ENCODE measurements at regions not wholly inside any gene's neighbourhood (a gene's known extent, or its start where the extent isn't known, plus 50 kb on each side); places are given as distances from the start of the nearest gene placed in this dataset.

DNA sequence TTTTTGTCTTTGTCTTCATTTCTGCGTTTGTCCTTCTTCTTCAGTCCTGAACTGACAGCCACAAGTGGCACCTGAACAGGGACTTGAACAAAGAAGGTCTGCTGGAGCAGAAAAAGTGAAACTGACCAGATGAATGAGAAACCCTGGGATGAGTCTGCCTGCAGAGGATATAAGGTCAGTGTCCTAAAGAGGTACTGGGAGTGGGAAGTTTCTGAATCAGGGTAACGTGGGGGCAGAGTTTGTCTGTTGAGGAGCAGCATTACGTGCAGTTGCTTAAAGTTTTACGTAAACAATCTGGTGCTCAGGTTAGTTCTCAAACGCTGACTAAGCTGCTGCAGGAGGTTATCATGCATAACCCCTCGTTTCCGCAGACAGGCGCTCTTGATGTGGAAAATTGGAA is 2057.6 kb downstream of the TP53TG3F start:
- Histone ChIP-seq H2AFZ (ENCODE audit: control insufficient read depth, low read length) (no peak overlapping the region), H3K9me1 (ENCODE audit: control insufficient read depth, extremely low read depth, insufficient read depth, low read length) (no peaks in the 10 kb centered on the region), H4K20me1 (ENCODE audit: control insufficient read depth, extremely low read depth, insufficient read depth, low read length) (no peaks in the 10 kb centered on the region), H3K9me3 (ENCODE audit: control insufficient read depth, low read depth, low read length) (peaks cover 16% of the 10 kb centered on the region), H3K36me3 (ENCODE audit: control insufficient read depth in 2 of 2, extremely low read depth in 1 of 2, insufficient read depth in 2 of 2, low read length in 2 of 2) (no peaks in the 10 kb centered on the region), H3K79me2 (ENCODE audit: control insufficient read depth, insufficient read depth, low read length) (no peaks in the 10 kb centered on the region), H3K4me2 (ENCODE audit: control insufficient read depth, extremely low read depth, insufficient read depth, low read depth, low read length) (no peak overlapping the region), H3K9ac (ENCODE audit: control insufficient read depth, extremely low read depth, insufficient read depth, low read length) (no peak overlapping the region), H3K4me1 (ENCODE audit: control insufficient read depth, extremely low read depth, insufficient read depth, low read length) (no peaks in the 10 kb centered on the region), H3K4me3 (ENCODE audit: control insufficient read depth in 2 of 3, extremely low read depth in 1 of 3, insufficient read depth in 2 of 3, low read depth in 1 of 3, low read length in 3 of 3) (no peak overlapping the region), H3K27me3 (ENCODE audit: control insufficient read depth, extremely low read depth, insufficient read depth, low read length) (no peaks in the 10 kb centered on the region), H3K27ac (ENCODE audit: control insufficient read depth, insufficient read depth, low read length) (peak overlapping the region; percentile 41)
- dilution Hi-C loops (cut with MboI; ENCODE audit: extremely low pct_ligation_motif_present, low sequenced_read_pairs) = no loop called here
- no peak for TF ChIP-seq CTCF (optimal IDR thresholded peaks at IDR 0.05 in 1 of 3, IDR thresholded peaks at IDR 0.05 in 1 of 3, conservative IDR thresholded peaks at IDR 0.05 in 1 of 3; ENCODE audit: extremely low read depth in 1 of 3, insufficient read depth in 2 of 3, low read length in 3 of 3)
- no peak for TF ChIP-seq EZH2 (IDR thresholded peaks at IDR 0.05; ENCODE audit: low read length)
- DNase-seq (ENCODE audit: low read depth, low spot score) (no peak), FAIRE-seq (no peak)

- Histone ChIP-seq H3K4me1 (ENCODE audit: control insufficient read depth, extremely low read depth, insufficient read depth, low read length) (no peaks in the 10 kb centered on the region), H4K20me1 (ENCODE audit: control insufficient read depth, extremely low read depth, insufficient read depth, low read length) (no peaks in the 10 kb centered on the region), H3K9ac (ENCODE audit: control insufficient read depth, extremely low read depth, insufficient read depth, low read length) (no peak overlapping the region), H3K9me1 (ENCODE audit: control insufficient read depth, extremely low read depth, insufficient read depth, low read length) (no peaks in the 10 kb centered on the region), H3K27ac (ENCODE audit: control insufficient read depth, insufficient read depth, low read length) (no peak overlapping the region), H3K27me3 (ENCODE audit: control insufficient read depth, extremely low read depth, insufficient read depth, low read length) (no peaks in the 10 kb centered on the region), H3K4me2 (ENCODE audit: control insufficient read depth, extremely low read depth, insufficient read depth, low read depth, low read length) (no peak overlapping the region), H3K36me3 (ENCODE audit: control insufficient read depth in 2 of 2, extremely low read depth in 1 of 2, insufficient read depth in 2 of 2, low read length in 2 of 2) (no peaks in the 10 kb centered on the region), H3K79me2 (ENCODE audit: control insufficient read depth, insufficient read depth, low read length) (no peaks in the 10 kb centered on the region), H3K9me3 (ENCODE audit: control insufficient read depth, low read depth, low read length) (peaks cover 4% of the 10 kb centered on the region), H3K4me3 (ENCODE audit: control insufficient read depth in 2 of 3, extremely low read depth in 1 of 3, insufficient read depth in 2 of 3, low read depth in 1 of 3, low read length in 3 of 3) (no peak overlapping the region), H2AFZ (ENCODE audit: control insufficient read depth, low read length) (no peak overlapping the region)
- no peak for DNase-seq (ENCODE audit: low read depth, low spot score)
- no peak for FAIRE-seq
- TF ChIP-seq EZH2 (IDR thresholded peaks at IDR 0.05; ENCODE audit: low read length) (no peak), CTCF (optimal IDR thresholded peaks at IDR 0.05 in 1 of 3, IDR thresholded peaks at IDR 0.05 in 1 of 3, conservative IDR thresholded peaks at IDR 0.05 in 1 of 3; ENCODE audit: extremely low read depth in 1 of 3, insufficient read depth in 2 of 3, low read length in 3 of 3) (no peak)
- dilution Hi-C loops (cut with MboI; ENCODE audit: extremely low pct_ligation_motif_present, low sequenced_read_pairs) = no loop called here
These were observed 2064.6 kb downstream of the TP53TG3F start for GRCh38 chr16:35523991-35524390.

All from keratinocyte (primary cell).